OCI-M2 (cell line): ENCODE measurements at regions not wholly inside any gene's neighbourhood (a gene's known extent, or its start where the extent isn't known, plus 50 kb on each side); places are given as distances from the start of the nearest gene placed in this dataset.
"Not testable (repeated sequence)": the region's sequence is repeated elsewhere in the genome, so short reads cannot be mapped to it uniquely, and the experiment has no call there.

Experiments
- DNase-seq: peaks from one replicate; lab custom pipeline; 2025; ENCODE audit not compliant: unreplicated experiment; lab: John Stamatoyannopoulos, UW

- no peak for DNase-seq
Observed at GRCh38 chr15:66993874-66994696, 71.3 kb upstream of the SMAD3 start.

- no peak for DNase-seq
Observed at GRCh38 chr15:66994927-66995656, 70.3 kb upstream of the SMAD3 start.

GRCh38 chr15:66996094-66996493, 69.3 kb upstream of the SMAD3 start:
- DNase-seq = no peak

- no peak for DNase-seq
Observed at GRCh38 chr15:66997212-66997611, 68.2 kb upstream of the SMAD3 start.

- DNase-seq = not testable (repeated sequence)
Observed at GRCh38 chr15:66998234-66998633, 67.2 kb upstream of the SMAD3 start.

- no peak for DNase-seq
Observed at GRCh38 chr15:66999046-66999968, 66.1 kb upstream of the SMAD3 start.

GRCh38 chr15:67000896-67001295, 64.5 kb upstream of the SMAD3 start:
- no peak for DNase-seq

GRCh38 chr15:67002368-67002767, 63.0 kb upstream of the SMAD3 start:
- no peak for DNase-seq

GRCh38 chr15:67003586-67003985, 61.8 kb upstream of the SMAD3 start:
- DNase-seq = no peak

- DNase-seq = no peak
Observed at GRCh38 chr15:67004142-67004541, 61.3 kb upstream of the SMAD3 start.

GRCh38 chr15:67005294-67005996, 60.0 kb upstream of the SMAD3 start:
- DNase-seq = no peak

GRCh38 chr15:67006083-67007065, 59.0 kb upstream of the SMAD3 start:
- DNase-seq = no peak

- no peak for DNase-seq
Observed at GRCh38 chr15:67009576-67010569, 55.5 kb upstream of the SMAD3 start.

GRCh38 chr15:67010898-67011616, 54.3 kb upstream of the SMAD3 start:
- no peak for DNase-seq

GRCh38 chr15:67011617-67012005, 53.8 kb upstream of the SMAD3 start:
- no peak for DNase-seq

GRCh38 chr15:67013696-67014095, 51.7 kb upstream of the SMAD3 start:
- no peak for DNase-seq
